ENCODE measurements at regions not wholly inside any gene's neighbourhood (a gene's known extent, or its start where the extent isn't known, plus 50 kb on each side); places are given as distances from the start of the nearest gene placed in this dataset.

- H3K27ac Mint-ChIP-seq = no peak overlapping the region
- no peaks in the 10 kb centered on the region for H3K36me3 Mint-ChIP-seq
- no peak overlapping the region for H3K4me3 Mint-ChIP-seq
- no peak for TF ChIP-seq CTCF (IDR thresholded peaks at IDR 0.05; ENCODE audit: unreplicated experiment)
- no peaks in the 10 kb centered on the region for H3K9me3 Mint-ChIP-seq
- no peaks in the 10 kb centered on the region for H3K27me3 Mint-ChIP-seq (ENCODE audit: low read depth)
- H3K4me1 Mint-ChIP-seq = peaks cover 4% of the 10 kb centered on the region
- no peak for DNase-seq (ENCODE audit: low spot score in 2 of 2, unreplicated experiment in 2 of 2)
Measured at GRCh38 chr6:15114061-15114460, 131.8 kb upstream of the JARID2 start.

- DNase-seq (ENCODE audit: low spot score in 2 of 2, unreplicated experiment in 2 of 2) = no peak
- Mint-ChIP-seq H3K4me3 (no peak overlapping the region), H3K27ac (no peak overlapping the region), H3K4me1 (no peaks in the 10 kb centered on the region), H3K9me3 (no peaks in the 10 kb centered on the region), H3K27me3 (ENCODE audit: low read depth) (no peaks in the 10 kb centered on the region), H3K36me3 (no peaks in the 10 kb centered on the region)
- TF ChIP-seq CTCF (IDR thresholded peaks at IDR 0.05; ENCODE audit: unreplicated experiment) = no peak
Measured at GRCh38 chr6:15116889-15117288, 129.0 kb upstream of the JARID2 start.

GRCh38 chr6:15121443-15121842 lies 124.4 kb upstream of the JARID2 start:
- H3K9me3 Mint-ChIP-seq = no peaks in the 10 kb centered on the region
- H3K4me1 Mint-ChIP-seq = no peaks in the 10 kb centered on the region
- no peak overlapping the region for H3K27ac Mint-ChIP-seq
- no peaks in the 10 kb centered on the region for H3K36me3 Mint-ChIP-seq
- no peaks in the 10 kb centered on the region for H3K27me3 Mint-ChIP-seq (ENCODE audit: low read depth)
- H3K4me3 Mint-ChIP-seq = no peak overlapping the region
- no peak for TF ChIP-seq CTCF (IDR thresholded peaks at IDR 0.05; ENCODE audit: unreplicated experiment)
- no peak for DNase-seq (ENCODE audit: low spot score in 2 of 2, unreplicated experiment in 2 of 2)

GRCh38 chr6:15121977-15122550 lies 123.8 kb upstream of the JARID2 start:
- Mint-ChIP-seq H3K4me1 (no peaks in the 10 kb centered on the region), H3K9me3 (no peaks in the 10 kb centered on the region), H3K27me3 (ENCODE audit: low read depth) (no peaks in the 10 kb centered on the region), H3K27ac (no peak overlapping the region), H3K4me3 (no peak overlapping the region), H3K36me3 (no peaks in the 10 kb centered on the region)
- TF ChIP-seq CTCF (IDR thresholded peaks at IDR 0.05; ENCODE audit: unreplicated experiment) = no peak
- no peak for DNase-seq (ENCODE audit: low spot score in 2 of 2, unreplicated experiment in 2 of 2)

- H3K4me3 Mint-ChIP-seq = no peak overlapping the region
- H3K27ac Mint-ChIP-seq = peak overlapping the region; percentile 70
- no peak for DNase-seq (ENCODE audit: low spot score in 2 of 2, unreplicated experiment in 2 of 2)
- H3K36me3 Mint-ChIP-seq = no peaks in the 10 kb centered on the region
- no peaks in the 10 kb centered on the region for H3K27me3 Mint-ChIP-seq (ENCODE audit: low read depth)
- TF ChIP-seq CTCF (IDR thresholded peaks at IDR 0.05; ENCODE audit: unreplicated experiment) = no peak
- H3K4me1 Mint-ChIP-seq = peaks cover 34% of the 10 kb centered on the region
- no peaks in the 10 kb centered on the region for H3K9me3 Mint-ChIP-seq
Measured at GRCh38 chr6:15129887-15130286, 116.0 kb upstream of the JARID2 start.

- TF ChIP-seq CTCF (IDR thresholded peaks at IDR 0.05; ENCODE audit: unreplicated experiment) = no peak
- Mint-ChIP-seq H3K27ac (peak overlapping the region; percentile 59), H3K4me3 (no peak overlapping the region), H3K27me3 (ENCODE audit: low read depth) (no peaks in the 10 kb centered on the region), H3K4me1 (peaks cover 34% of the 10 kb centered on the region), H3K36me3 (no peaks in the 10 kb centered on the region), H3K9me3 (no peaks in the 10 kb centered on the region)
- no peak for DNase-seq (ENCODE audit: low spot score in 2 of 2, unreplicated experiment in 2 of 2)
Measured at GRCh38 chr6:15131234-15131633, 114.6 kb upstream of the JARID2 start.
